ENCODE measurements at regions not wholly inside any gene's neighbourhood (a gene's known extent, or its start where the extent isn't known, plus 50 kb on each side); places are given as distances from the start of the nearest gene placed in this dataset.

DNA sequence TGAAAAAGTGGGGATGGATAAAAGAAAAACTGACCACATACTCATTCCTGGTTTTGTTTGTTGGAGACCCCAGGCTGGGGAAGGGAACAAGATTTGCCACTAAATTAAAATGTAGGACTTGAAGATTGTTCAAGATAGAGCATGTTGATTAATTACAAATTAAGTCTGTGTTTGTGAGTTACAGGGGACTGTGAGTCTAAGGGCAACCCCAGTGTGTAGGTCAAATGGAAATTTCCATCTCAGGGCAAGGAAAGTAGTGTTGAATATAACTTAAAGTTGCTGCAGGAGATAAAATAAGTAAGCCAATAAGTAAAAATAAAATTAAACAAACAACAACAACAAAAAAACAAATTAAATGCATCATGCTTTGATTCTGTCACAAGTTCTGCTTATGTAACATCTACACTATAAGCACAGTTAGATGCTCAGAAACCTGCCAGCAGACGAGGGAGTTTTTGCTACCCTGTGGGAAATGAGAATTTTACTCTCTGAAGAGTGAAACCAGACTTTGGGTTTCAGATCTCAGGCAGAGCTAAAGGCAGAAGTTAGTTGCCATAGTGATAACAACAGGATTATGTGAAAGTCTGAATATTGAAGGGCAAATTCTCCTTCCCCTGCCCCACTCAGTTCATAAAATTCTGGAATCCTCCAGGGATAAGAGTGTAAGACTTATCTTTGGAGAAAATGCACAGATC lies 352.3 kb downstream of the GRXCR1 start:
- no peak for TF ChIP-seq TAF1 (IDR thresholded peaks at IDR 0.05; ENCODE audit: borderline replicate concordance, insufficient read depth, low read length)
- no peak for TF ChIP-seq POLR2AphosphoS5 (IDR thresholded peaks at IDR 0.05; ENCODE audit: low read depth, low read length)
